ENCODE measurements at regions not wholly inside any gene's neighbourhood (a gene's known extent, or its start where the extent isn't known, plus 50 kb on each side); places are given as distances from the start of the nearest gene placed in this dataset.

DNA sequence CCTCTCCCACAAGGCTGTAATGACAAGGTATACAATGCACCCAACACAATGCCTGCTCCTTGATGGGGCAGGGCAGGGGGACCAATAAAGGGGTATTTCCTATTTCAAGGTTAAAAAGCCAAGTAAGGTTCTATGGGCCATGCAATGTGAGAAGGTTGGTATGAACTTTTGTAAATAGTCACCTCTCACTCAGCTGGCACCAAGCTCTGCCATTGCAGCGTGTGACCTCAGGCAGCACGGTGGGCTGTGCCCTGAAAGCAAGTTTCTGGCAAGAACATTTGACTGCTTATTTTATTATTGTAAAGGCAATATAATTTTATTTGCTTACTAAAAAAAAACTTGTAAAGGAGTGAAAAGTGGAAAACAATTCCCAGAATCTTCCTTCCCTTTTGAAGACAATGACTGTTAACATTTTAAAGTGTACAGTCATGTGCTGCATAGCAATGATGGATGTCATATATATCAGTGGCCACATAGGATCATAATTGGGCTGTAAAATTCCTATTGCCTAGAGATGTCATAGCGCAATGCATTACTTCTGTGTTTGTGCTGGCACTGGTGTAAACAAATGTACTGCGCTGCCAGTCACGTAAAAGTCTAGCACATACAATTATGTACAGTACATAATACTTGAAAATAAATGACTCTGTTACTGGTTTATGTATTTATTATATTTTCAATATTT lies 167.3 kb upstream of the RORA start:
- Histone ChIP-seq H3K36me3 (replicated peaks; ENCODE audit: insufficient read depth, low read depth) (no peaks in the 10 kb centered on the region), H3K9me3 (ENCODE audit: low read depth) (no peaks in the 10 kb centered on the region), H3K27ac (no peak overlapping the region), H3K4me3 (no peak overlapping the region), H3K4me2 (no peak overlapping the region), H2AFZ (no peak overlapping the region), H3K9me2 (replicated peaks; ENCODE audit: insufficient read depth) (no peaks in the 10 kb centered on the region), H4K20me1 (ENCODE audit: insufficient read depth, poor library complexity, severe bottlenecking) (no peaks in the 10 kb centered on the region), H3K79me2 (no peaks in the 10 kb centered on the region), H3K4me1 (ENCODE audit: insufficient read depth) (no peaks in the 10 kb centered on the region), H3K27me3 (no peaks in the 10 kb centered on the region)
- 71% methylated on average over 5 of the region's 5 CpGs for WGBS (ENCODE audit: low lambda C conversion rate, missing lambda C conversion rate)
- DNase-seq (ENCODE audit: low spot score): no peak
- peak; percentile 44 for TF ChIP-seq EZH2phosphoT487 (IDR thresholded peaks at IDR 0.05; ENCODE audit: low read depth, severe bottlenecking, unreplicated experiment)
- TF ChIP-seq, protein P1, sequence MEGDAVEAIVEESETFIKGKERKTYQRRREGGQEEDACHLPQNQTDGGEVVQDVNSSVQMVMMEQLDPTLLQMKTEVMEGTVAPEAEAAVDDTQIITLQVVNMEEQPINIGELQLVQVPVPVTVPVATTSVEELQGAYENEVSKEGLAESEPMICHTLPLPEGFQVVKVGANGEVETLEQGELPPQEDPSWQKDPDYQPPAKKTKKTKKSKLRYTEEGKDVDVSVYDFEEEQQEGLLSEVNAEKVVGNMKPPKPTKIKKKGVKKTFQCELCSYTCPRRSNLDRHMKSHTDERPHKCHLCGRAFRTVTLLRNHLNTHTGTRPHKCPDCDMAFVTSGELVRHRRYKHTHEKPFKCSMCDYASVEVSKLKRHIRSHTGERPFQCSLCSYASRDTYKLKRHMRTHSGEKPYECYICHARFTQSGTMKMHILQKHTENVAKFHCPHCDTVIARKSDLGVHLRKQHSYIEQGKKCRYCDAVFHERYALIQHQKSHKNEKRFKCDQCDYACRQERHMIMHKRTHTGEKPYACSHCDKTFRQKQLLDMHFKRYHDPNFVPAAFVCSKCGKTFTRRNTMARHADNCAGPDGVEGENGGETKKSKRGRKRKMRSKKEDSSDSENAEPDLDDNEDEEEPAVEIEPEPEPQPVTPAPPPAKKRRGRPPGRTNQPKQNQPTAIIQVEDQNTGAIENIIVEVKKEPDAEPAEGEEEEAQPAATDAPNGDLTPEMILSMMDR (IDR thresholded peaks at IDR 0.05; ENCODE audit: poor library complexity): no peak
- no peak for TF ChIP-seq EZH2 (IDR thresholded peaks at IDR 0.05; ENCODE audit: borderline replicate concordance)

- no peak overlapping the region for H2AFZ ChIP-seq
- no peaks in the 10 kb centered on the region for H3K27me3 ChIP-seq
- 76% methylated on average over 3 of the region's 3 CpGs for WGBS (ENCODE audit: low lambda C conversion rate, missing lambda C conversion rate)
- no peaks in the 10 kb centered on the region for H3K36me3 ChIP-seq (replicated peaks; ENCODE audit: insufficient read depth, low read depth)
- no peak for DNase-seq (ENCODE audit: low spot score)
- no peak overlapping the region for H3K4me3 ChIP-seq
- H3K9me3 ChIP-seq (ENCODE audit: low read depth): no peaks in the 10 kb centered on the region
- H4K20me1 ChIP-seq (ENCODE audit: insufficient read depth, poor library complexity, severe bottlenecking): no peaks in the 10 kb centered on the region
- H3K27ac ChIP-seq: no peak overlapping the region
- no peaks in the 10 kb centered on the region for H3K79me2 ChIP-seq
- H3K9me2 ChIP-seq (replicated peaks; ENCODE audit: insufficient read depth): no peaks in the 10 kb centered on the region
- no peak overlapping the region for H3K4me2 ChIP-seq
- TF ChIP-seq, protein P1 (IDR thresholded peaks at IDR 0.05; ENCODE audit: poor library complexity): no peak
- TF ChIP-seq EZH2phosphoT487 (IDR thresholded peaks at IDR 0.05; ENCODE audit: low read depth, severe bottlenecking, unreplicated experiment) (no peak), EZH2 (IDR thresholded peaks at IDR 0.05; ENCODE audit: borderline replicate concordance) (no peak)
- H3K4me1 ChIP-seq (ENCODE audit: insufficient read depth): no peaks in the 10 kb centered on the region
Measured at GRCh38 chr15:61393949-61394348, 164.8 kb upstream of the RORA start.

DNA sequence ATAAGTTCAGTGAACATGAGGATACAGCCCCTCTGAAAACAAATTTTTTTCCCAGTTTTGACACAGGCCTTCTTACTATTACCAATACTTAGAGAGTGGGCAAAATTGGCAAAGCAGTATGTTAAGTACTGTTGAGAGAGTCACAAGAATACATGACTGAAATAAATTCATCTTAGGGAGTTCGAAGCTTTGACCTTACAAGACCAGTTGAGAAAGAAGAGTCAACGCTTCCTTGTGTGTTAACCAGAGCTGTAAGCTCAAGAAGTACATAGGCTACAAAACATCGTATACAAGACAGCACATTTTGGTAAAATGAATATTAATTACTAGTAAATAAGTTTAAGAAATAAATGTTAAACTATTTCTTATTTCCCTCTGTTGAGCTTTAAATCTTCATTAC lies 164.4 kb upstream of the RORA start:
- Histone ChIP-seq H3K27ac (no peak overlapping the region), H3K9me2 (replicated peaks; ENCODE audit: insufficient read depth) (no peaks in the 10 kb centered on the region), H3K79me2 (no peaks in the 10 kb centered on the region), H3K9me3 (ENCODE audit: low read depth) (no peaks in the 10 kb centered on the region), H3K27me3 (no peaks in the 10 kb centered on the region), H3K36me3 (replicated peaks; ENCODE audit: insufficient read depth, low read depth) (no peaks in the 10 kb centered on the region), H3K4me3 (no peak overlapping the region), H4K20me1 (ENCODE audit: insufficient read depth, poor library complexity, severe bottlenecking) (no peaks in the 10 kb centered on the region), H3K4me2 (no peak overlapping the region), H2AFZ (no peak overlapping the region), H3K4me1 (ENCODE audit: insufficient read depth) (no peaks in the 10 kb centered on the region)
- TF ChIP-seq, protein P1 (IDR thresholded peaks at IDR 0.05; ENCODE audit: poor library complexity): no peak
- TF ChIP-seq EZH2 (IDR thresholded peaks at IDR 0.05; ENCODE audit: borderline replicate concordance) (no peak), EZH2phosphoT487 (IDR thresholded peaks at IDR 0.05; ENCODE audit: low read depth, severe bottlenecking, unreplicated experiment) (no peak)
- WGBS (ENCODE audit: low lambda C conversion rate, missing lambda C conversion rate): 97% methylated on average over 3 of the region's 3 CpGs
- no peak for DNase-seq (ENCODE audit: low spot score)
